ENCODE measurements at regions not wholly inside any gene's neighbourhood (a gene's known extent, or its start where the extent isn't known, plus 50 kb on each side); places are given as distances from the start of the nearest gene placed in this dataset.
"Not testable (repeated sequence)": the region's sequence is repeated elsewhere in the genome, so short reads cannot be mapped to it uniquely, and the experiment has no call there.

GRCh38 chr6:130494729-130495128 is 128.9 kb downstream of the TMEM200A start:
- DNase-seq: no peak

GRCh38 chr6:130500693-130501092 is 134.9 kb downstream of the TMEM200A start:
- DNase-seq: no peak

GRCh38 chr6:130503146-130503545 is 137.3 kb downstream of the TMEM200A start:
- no peak for DNase-seq

GRCh38 chr6:130505808-130506598 is 140.2 kb downstream of the TMEM200A start:
- DNase-seq: no peak

- DNase-seq: not testable (repeated sequence)
Observed at GRCh38 chr6:130507005-130507665, 141.3 kb downstream of the TMEM200A start.

GRCh38 chr6:130507666-130508028 is 141.8 kb downstream of the TMEM200A start:
- no peak for DNase-seq

GRCh38 chr6:130513770-130514169 is 148.0 kb downstream of the TMEM200A start:
- peak; percentile 3 for DNase-seq

- no peak for DNase-seq
Observed at GRCh38 chr6:130514712-130515111, 148.9 kb downstream of the TMEM200A start.

- no peak for DNase-seq
Observed at GRCh38 chr6:130515306-130515705, 149.5 kb downstream of the TMEM200A start.

- DNase-seq: no peak
Observed at GRCh38 chr6:130516604-130517003, 150.8 kb downstream of the TMEM200A start.

- DNase-seq: no peak
Observed at GRCh38 chr6:130517444-130517931, 151.7 kb downstream of the TMEM200A start.

- no peak for DNase-seq
Observed at GRCh38 chr6:130518588-130518987, 152.8 kb downstream of the TMEM200A start.

- DNase-seq: no peak
Observed at GRCh38 chr6:130520221-130520620, 154.4 kb downstream of the TMEM200A start.

GRCh38 chr6:130520801-130521200 is 155.0 kb downstream of the TMEM200A start:
- DNase-seq: no peak

- DNase-seq: no peak
Observed at GRCh38 chr6:130524552-130524951, 158.7 kb downstream of the TMEM200A start.

GRCh38 chr6:130525408-130525807 is 159.6 kb downstream of the TMEM200A start:
- no peak for DNase-seq

- no peak for DNase-seq
Observed at GRCh38 chr6:130526466-130526865, 160.6 kb downstream of the TMEM200A start.

- DNase-seq: no peak
Observed at GRCh38 chr6:130527173-130527572, 161.4 kb downstream of the TMEM200A start.

- DNase-seq: no peak
Observed at GRCh38 chr6:130529569-130530149, 163.8 kb downstream of the TMEM200A start.

GRCh38 chr6:130534627-130535026 is 168.8 kb downstream of the TMEM200A start:
- no peak for DNase-seq

- no peak for DNase-seq
Observed at GRCh38 chr6:130535242-130535641, 169.4 kb downstream of the TMEM200A start.

GRCh38 chr6:130537447-130537846 is 171.6 kb downstream of the TMEM200A start:
- no peak for DNase-seq

GRCh38 chr6:130547723-130548122 is 181.9 kb downstream of the TMEM200A start:
- no peak for DNase-seq

All from left kidney (tissue), 1 donor.